Neutrophil (primary cell): ENCODE measurements at regions not wholly inside any gene's neighbourhood (a gene's known extent, or its start where the extent isn't known, plus 50 kb on each side); places are given as distances from the start of the nearest gene placed in this dataset.

Experiments
- H3K27ac ChIP-seq: fragments of 200-600 bp; sonication (generic); 2 replicates; pipeline ENCODE4 v1.5.1; 2016; ENCODE audit warnings: mild to moderate bottlenecking, moderate library complexity
- H3K27me3 ChIP-seq: fragments of 200-600 bp; sonication (generic); 2 replicates; pipeline ENCODE4 v1.6.0; 2016; ENCODE audit warnings: mild to moderate bottlenecking
- H3K36me3 ChIP-seq: fragments of 200-600 bp; sonication (generic); 2 replicates; pipeline ENCODE4 v1.5.1; 2017
- H3K4me1 ChIP-seq, 2 experiments: fragments of 200-600 bp in 1 of 2; sonication (generic) in 1 of 2; 1 replicate in 1 of 2; 2 replicates in 1 of 2; pipeline versions ENCODE4 v1.5.1 to v1.6.1; 2013 to 2016; ENCODE audit warnings: low read depth in 1 of 2, low read length in 1 of 2, mild to moderate bottlenecking in 1 of 2, moderate library complexity in 1 of 2; ENCODE audit not compliant: control insufficient read depth in 1 of 2, insufficient read depth in 1 of 2
- H3K4me3 ChIP-seq, 2 experiments: fragments of 200-600 bp in 1 of 2; sonication (generic) in 1 of 2; 1 replicate in 1 of 2; 2 replicates in 1 of 2; pipeline ENCODE4 v1.5.1; 2013 to 2016; ENCODE audit warnings: low read depth in 1 of 2, low read length in 1 of 2, mild to moderate bottlenecking in 1 of 2, moderate library complexity in 1 of 2
- H3K9me3 ChIP-seq: fragments of 200-600 bp; sonication (generic); 2 replicates; pipeline ENCODE4 v1.5.1; 2016
- TF ChIP-seq, protein P1 (sequence below): fragments of 200-600 bp; sonication (generic); IDR thresholded peaks from 2 replicates; pipeline ENCODE4 v1.5.1; 2016; ENCODE audit warnings: antibody characterized with exemption

DNA sequence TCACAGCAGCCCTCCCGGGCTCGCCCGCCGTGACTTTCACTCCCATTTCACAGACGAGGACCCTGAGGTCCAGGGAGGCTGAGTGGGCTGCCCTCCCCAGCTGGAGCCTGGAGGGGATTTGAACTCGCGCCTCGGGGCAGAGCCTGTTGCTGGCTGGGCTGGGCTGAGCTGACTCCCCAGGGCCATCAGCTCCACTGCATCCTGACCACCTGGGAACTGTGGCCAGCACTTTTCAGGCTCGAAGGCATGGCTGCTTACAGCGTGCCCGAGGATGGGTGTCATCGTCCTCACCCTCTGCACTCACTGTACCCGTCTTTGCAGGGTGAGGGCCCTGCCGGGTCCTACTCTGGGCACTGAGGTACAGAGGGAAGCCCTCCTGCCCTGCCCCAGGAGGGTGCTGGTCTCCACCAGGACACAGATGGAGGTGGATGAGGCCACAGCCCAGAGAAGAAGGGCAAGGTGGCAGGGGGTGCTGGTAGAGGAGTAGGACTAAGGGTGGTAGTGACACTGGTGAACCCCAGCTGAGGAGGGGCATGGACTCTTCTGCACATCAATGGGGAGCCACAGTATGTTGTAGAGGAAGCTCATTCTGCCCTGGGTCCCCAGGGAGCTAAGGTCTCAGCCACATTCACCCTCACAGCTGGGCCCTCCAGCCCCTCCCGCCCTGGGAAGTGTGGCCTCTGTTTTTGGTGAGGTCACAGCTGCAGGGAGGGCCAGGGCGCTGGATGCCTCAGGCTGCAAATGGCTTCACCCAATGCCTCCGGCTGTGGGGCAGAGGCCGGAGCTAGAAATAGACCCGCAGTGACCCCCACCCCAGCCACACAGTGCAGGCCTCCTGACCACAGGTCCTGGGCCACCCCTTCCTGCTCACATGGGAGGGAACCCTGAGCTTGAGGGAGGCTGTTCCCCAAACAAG lies 365.1 kb upstream of the SFSWAP start:
- H3K27ac ChIP-seq: no peak overlapping the region

DNA sequence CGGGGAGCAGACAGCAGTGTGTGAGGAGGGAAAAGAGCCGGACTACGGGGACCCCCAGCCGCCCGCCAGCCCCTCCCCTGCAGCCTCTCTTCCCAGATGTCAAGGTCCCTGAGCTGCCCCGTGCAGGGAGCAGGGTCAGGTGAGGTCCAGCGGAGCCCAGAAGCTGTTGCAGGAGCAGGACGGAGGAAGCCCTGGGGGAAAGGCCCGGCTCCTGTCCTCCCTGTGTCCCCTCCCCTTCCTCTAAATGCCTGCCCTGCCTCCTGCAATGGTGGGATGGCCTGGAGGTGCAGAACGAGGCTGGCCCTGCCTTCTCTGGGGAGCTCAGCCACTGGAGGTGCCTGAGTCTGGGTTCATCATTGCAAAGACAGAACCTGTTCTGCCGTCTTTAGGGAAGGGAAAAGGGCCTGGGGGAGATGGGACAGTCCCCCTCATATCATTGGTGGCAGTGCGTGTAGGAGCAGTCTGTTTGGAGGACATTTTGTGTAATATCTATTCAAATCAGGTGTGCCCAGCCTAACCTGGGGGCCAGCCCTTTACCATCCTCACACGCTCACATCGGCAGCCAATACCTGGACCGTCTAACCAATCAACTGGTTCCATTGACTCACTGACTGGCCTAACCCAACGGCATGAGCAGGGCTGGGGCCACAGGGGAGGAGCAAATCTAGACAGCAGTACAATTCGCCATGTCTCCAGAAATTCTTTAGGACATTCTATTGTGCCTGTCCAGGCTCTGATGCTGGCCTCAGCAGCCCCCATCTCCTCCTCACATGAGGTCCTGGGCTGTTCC lies 364.1 kb upstream of the SFSWAP start:
- Histone ChIP-seq H3K9me3 (no peaks in the 10 kb centered on the region), H3K4me1 (no peaks in the 10 kb centered on the region), H3K36me3 (no peaks in the 10 kb centered on the region), H3K4me3 (no peak overlapping the region), H3K27ac (no peak overlapping the region), H3K27me3 (peaks cover 29% of the 10 kb centered on the region)
- TF ChIP-seq, protein P1, sequence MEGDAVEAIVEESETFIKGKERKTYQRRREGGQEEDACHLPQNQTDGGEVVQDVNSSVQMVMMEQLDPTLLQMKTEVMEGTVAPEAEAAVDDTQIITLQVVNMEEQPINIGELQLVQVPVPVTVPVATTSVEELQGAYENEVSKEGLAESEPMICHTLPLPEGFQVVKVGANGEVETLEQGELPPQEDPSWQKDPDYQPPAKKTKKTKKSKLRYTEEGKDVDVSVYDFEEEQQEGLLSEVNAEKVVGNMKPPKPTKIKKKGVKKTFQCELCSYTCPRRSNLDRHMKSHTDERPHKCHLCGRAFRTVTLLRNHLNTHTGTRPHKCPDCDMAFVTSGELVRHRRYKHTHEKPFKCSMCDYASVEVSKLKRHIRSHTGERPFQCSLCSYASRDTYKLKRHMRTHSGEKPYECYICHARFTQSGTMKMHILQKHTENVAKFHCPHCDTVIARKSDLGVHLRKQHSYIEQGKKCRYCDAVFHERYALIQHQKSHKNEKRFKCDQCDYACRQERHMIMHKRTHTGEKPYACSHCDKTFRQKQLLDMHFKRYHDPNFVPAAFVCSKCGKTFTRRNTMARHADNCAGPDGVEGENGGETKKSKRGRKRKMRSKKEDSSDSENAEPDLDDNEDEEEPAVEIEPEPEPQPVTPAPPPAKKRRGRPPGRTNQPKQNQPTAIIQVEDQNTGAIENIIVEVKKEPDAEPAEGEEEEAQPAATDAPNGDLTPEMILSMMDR: no peak

More for the DNA sequence above, 365.1 kb upstream of the SFSWAP start:
- Histone ChIP-seq H3K9me3 (no peaks in the 10 kb centered on the region), H3K4me1 (no peaks in the 10 kb centered on the region), H3K27me3 (peaks cover 23% of the 10 kb centered on the region), H3K36me3 (no peaks in the 10 kb centered on the region), H3K4me3 (no peak overlapping the region)
- TF ChIP-seq, protein P1: no peak

DNA sequence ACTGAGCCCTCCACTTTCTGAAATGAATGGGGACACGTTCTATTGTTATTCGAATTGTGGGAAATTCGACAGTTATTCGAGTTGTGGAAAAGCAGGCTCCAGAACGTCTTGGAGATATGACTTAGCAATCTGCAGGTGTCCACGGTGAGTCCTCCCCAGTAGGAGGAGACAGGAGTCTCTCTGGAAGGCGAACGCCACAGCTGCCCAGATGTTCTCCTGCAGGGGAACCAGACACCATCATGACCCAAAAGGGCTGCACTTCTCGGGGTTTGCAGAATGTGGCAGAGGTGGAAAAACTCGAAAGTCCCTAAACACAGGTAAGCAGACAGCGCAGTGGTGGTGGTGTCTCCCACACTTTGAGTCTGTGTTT lies 363.6 kb upstream of the SFSWAP start:
- Histone ChIP-seq H3K4me1 (no peaks in the 10 kb centered on the region), H3K4me3 (no peak overlapping the region), H3K9me3 (no peaks in the 10 kb centered on the region), H3K27ac (no peak overlapping the region), H3K27me3 (peaks cover 29% of the 10 kb centered on the region), H3K36me3 (no peaks in the 10 kb centered on the region)
- TF ChIP-seq, protein P1: no peak

DNA sequence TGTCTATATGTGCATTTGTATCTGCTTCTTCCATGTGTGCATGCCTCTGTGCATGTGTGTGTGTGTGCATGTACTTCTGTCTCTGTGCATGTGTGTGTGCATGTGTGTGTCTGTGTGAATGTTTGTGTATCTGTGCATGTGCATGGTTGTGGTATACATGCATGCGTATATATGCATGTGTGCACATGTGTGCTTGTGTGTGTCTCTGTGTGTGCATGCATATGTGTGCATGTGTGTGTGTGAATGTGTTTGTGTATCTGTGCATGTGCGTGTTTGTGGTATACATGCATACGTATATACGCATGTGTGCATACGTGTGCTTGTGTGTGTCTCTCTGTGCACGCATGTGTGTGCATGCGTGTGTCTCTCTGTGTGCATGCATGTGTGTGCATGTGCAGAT lies 363.2 kb upstream of the SFSWAP start:
- H3K36me3 ChIP-seq: no peaks in the 10 kb centered on the region
- no peaks in the 10 kb centered on the region for H3K4me1 ChIP-seq
- TF ChIP-seq, protein P1: no peak
- H3K4me3 ChIP-seq: no peak overlapping the region
- H3K9me3 ChIP-seq: no peaks in the 10 kb centered on the region
- peaks cover 29% of the 10 kb centered on the region for H3K27me3 ChIP-seq
- H3K27ac ChIP-seq: no peak overlapping the region

DNA sequence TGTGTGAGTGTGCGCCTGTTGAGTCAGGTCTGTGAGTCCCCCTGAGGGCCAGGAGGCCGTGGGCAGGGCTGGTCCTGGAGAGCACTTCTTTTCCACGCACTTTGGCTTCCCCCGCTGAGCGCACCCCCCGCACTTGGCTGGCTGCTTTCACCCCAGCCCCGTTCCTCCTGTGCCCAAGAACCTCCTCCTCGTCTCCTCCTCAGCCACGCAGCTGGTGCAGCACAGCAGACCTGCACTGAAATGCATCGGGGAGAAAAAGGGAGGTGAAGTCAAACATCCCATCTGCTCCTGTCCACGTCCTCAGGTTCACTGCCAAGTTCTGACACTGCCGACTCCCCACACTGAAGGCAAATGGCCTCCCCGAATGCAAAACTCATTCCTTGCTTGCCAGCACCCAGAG lies 362.7 kb upstream of the SFSWAP start:
- Histone ChIP-seq H3K9me3 (no peaks in the 10 kb centered on the region), H3K36me3 (no peaks in the 10 kb centered on the region), H3K4me3 (no peak overlapping the region), H3K4me1 (no peaks in the 10 kb centered on the region), H3K27me3 (peaks cover 29% of the 10 kb centered on the region), H3K27ac (no peak overlapping the region)
- TF ChIP-seq, protein P1: no peak
